ENCODE measurements at regions not wholly inside any gene's neighbourhood (a gene's known extent, or its start where the extent isn't known, plus 50 kb on each side); places are given as distances from the start of the nearest gene placed in this dataset.

DNA sequence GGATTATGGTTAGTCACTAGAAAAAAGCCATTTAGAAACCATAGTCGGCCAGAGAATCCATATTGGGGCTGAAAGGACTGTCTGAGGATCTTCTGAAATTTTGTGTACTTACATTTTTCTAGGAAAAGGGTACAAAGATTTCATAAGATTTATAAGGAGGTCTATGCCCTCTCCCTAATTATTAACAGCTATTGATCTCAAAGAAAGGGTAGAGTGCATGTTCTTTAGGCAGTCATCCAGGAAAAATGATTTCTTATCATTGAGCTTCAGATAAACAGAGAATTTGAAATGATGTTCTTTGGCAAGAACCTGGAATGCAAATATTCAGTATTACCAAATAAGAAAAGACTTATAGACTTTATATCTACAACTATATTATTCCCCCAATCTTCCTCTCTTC lies 195.3 kb downstream of the ACTR3 start:
- H4K20me1 ChIP-seq, result no peaks in the 10 kb centered on the region
- H3K4me2 ChIP-seq, result no peak overlapping the region
- H3K9ac ChIP-seq, result no peak overlapping the region
- H3K27ac ChIP-seq, result no peak overlapping the region
- H3K4me1 ChIP-seq, result no peaks in the 10 kb centered on the region
- no peaks in the 10 kb centered on the region for H3K27me3 ChIP-seq
- no peaks in the 10 kb centered on the region for H3K36me3 ChIP-seq
- TF ChIP-seq Cebpa-rat (IDR thresholded peaks at IDR 0.05), result no peak
- no peaks in the 10 kb centered on the region for H3K9me3 ChIP-seq (replicated peaks in 1 of 11)
- no peak overlapping the region for H3K4me3 ChIP-seq

DNA sequence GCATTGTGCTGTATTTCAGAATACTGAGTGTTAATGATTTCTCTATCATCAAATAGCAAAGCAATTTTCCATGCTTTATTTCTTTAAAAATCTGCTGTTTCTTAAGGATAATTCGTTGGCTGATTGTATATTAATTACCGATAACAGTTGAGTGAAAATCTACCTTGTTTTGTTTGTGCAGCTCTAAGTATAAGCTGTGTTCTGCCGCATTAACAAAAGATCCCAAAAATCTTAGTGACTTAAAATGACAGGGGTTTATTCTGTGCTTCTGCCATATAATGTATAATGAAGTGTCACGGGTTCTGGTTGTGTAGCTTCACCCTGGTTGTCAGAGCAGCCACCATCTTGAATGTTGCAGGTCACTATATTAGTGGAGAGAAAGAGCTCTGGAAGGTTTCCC lies 196.1 kb downstream of the ACTR3 start:
- TF ChIP-seq Cebpa-rat (IDR thresholded peaks at IDR 0.05), result no peak

DNA sequence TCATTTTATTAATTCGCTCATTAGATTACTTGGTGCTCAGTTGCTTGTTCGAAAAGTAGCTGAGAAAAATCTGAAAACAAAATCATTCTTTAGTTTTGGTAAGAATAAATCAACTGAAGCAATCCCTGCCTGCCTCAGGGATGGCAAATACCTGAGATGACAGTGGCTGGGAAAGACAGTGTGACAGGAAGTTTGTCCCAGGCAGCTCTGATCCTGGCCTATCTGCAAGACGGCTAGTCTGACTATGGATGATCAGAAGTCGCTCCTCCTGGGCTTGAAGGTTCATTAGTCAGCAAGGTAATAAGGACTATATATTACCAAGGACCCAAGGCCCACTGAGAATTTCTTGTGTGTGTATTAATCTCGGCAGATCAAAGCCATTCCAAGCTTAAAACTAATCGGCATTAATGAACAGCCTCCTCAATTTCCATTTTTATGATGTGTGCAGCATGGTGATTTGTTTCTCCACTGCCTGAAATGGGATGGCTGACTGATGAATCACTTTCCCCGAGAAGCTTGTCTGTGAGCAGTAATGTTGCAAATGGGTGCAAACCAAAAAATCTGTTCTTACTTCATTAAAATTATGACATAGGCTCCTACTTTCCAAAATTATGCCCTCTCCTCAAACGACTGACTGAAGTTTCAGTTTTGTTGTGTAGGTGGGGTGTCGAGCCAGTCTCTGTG lies 199.9 kb downstream of the ACTR3 start:
- H3K4me2 ChIP-seq, result no peak overlapping the region
- TF ChIP-seq Cebpa-rat (IDR thresholded peaks at IDR 0.05), result no peak

More for the DNA sequence above, 196.1 kb downstream of the ACTR3 start:
- Histone ChIP-seq H3K27ac (no peak overlapping the region), H3K36me3 (no peaks in the 10 kb centered on the region), H3K27me3 (no peaks in the 10 kb centered on the region), H3K4me3 (no peak overlapping the region), H3K9ac (no peak overlapping the region), H3K4me2 (no peak overlapping the region), H4K20me1 (no peaks in the 10 kb centered on the region), H3K4me1 (no peaks in the 10 kb centered on the region), H3K9me3 (replicated peaks in 1 of 11) (no peaks in the 10 kb centered on the region)

DNA sequence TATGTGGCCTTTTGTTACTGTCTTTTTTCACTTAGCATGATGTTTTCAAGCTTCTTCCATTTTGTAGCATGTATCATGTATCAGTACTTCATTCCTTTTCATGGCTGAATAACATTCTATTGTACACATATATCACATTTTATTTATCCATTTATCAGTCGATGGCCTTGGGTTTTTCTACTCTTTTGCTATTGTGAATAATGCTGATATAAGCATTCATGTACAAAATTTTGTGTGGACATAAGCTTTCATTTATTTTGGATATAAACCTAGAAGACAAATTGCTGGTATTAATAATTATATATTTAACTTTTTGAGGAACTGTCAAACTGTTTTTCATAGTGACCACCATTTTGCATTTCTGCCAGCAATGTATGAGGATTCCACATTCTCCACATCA lies 201.1 kb downstream of the ACTR3 start:
- H3K4me2 ChIP-seq, result no peak overlapping the region
- TF ChIP-seq Cebpa-rat (IDR thresholded peaks at IDR 0.05), result no peak
- H3K9ac ChIP-seq, result no peak overlapping the region
- no peak overlapping the region for H3K4me3 ChIP-seq
- H4K20me1 ChIP-seq, result no peaks in the 10 kb centered on the region
- H3K27ac ChIP-seq, result no peak overlapping the region
- no peaks in the 10 kb centered on the region for H3K27me3 ChIP-seq
- peaks cover 8 to 15% (median 12%) of the 10 kb centered on the region in 11 experiments; a peak in 20 of 22 replicates for H3K9me3 ChIP-seq (replicated peaks in 1 of 11)
- H3K4me1 ChIP-seq, result no peaks in the 10 kb centered on the region
- no peaks in the 10 kb centered on the region for H3K36me3 ChIP-seq

More for the DNA sequence above, 199.9 kb downstream of the ACTR3 start:
- Histone ChIP-seq H4K20me1 (no peaks in the 10 kb centered on the region), H3K4me3 (no peak overlapping the region), H3K36me3 (no peaks in the 10 kb centered on the region), H3K27me3 (no peaks in the 10 kb centered on the region), H3K4me1 (no peaks in the 10 kb centered on the region), H3K27ac (no peak overlapping the region), H3K9me3 (replicated peaks in 1 of 11) (peaks cover 0 to 3% (median under 1%) of the 10 kb centered on the region in 11 experiments; a peak in 7 of 22 replicates), H3K9ac (no peak overlapping the region)

DNA sequence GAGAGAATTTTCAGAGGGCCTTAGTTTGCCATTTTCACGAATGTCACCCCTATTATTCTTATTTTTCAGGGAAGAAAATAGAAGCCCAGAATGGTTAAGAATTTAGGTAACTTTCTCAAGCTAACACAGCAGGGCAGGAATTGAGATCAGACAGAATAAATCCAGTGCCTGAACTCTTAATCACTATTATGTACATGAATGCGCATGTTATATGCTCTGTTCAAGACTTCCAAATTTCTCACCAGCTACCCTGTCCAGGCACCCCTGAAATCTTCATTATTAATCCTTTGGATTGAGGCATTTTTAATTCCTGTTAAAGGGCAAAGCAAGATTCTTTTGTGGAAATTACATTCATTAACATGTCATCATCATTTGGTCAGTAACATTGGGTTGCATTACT lies 218.4 kb downstream of the ACTR3 start:
- no peaks in the 10 kb centered on the region for H4K20me1 ChIP-seq
- H3K4me2 ChIP-seq, result no peak overlapping the region
- H3K27ac ChIP-seq, result no peak overlapping the region
- no peak for TF ChIP-seq Cebpa-rat (IDR thresholded peaks at IDR 0.05)
- no peak overlapping the region for H3K4me3 ChIP-seq
- H3K36me3 ChIP-seq, result no peaks in the 10 kb centered on the region
- no peaks in the 10 kb centered on the region for H3K4me1 ChIP-seq
- H3K27me3 ChIP-seq, result no peaks in the 10 kb centered on the region
- peaks cover 3 to 19% (median 8%) of the 10 kb centered on the region in 11 experiments; a peak in 10 of 22 replicates for H3K9me3 ChIP-seq (replicated peaks in 1 of 11)
- no peak overlapping the region for H3K9ac ChIP-seq

DNA sequence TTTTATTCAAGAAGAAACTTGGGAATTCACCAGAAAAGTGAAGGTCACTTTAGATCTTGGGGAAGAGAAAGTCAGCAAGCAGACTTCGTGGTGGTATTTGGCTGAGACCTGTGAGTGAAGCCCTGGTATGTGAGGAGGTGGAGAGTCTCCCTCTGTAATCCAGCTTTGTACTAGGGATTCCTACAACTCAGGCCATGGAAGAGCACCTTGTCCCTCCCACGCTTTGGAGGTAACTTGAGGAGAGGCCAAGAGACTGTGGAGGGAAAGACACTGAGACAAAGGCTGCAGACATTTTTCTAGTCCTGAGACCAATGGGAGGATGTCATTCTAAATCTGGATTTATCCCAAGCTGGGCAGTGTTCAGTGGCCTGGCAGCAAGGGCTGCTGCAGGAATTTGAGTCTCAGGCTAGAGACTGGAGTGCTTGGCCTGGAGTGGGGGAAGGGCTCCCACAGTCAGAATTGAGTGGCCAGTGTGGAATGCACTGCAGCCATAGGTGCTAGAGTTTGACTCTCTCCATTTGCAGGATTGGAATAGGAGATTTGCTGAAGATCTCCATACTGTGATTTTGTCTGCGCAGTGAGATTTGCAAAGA lies 219.0 kb downstream of the ACTR3 start:
- Histone ChIP-seq H3K4me1 (no peaks in the 10 kb centered on the region), H3K4me2 (no peak overlapping the region), H3K4me3 (no peak overlapping the region), H3K9ac (no peak overlapping the region), H3K27ac (no peak overlapping the region), H3K9me3 (replicated peaks in 1 of 11) (peaks cover 3 to 19% (median 8%) of the 10 kb centered on the region in 11 experiments; a peak in 10 of 22 replicates), H4K20me1 (no peaks in the 10 kb centered on the region), H3K36me3 (no peaks in the 10 kb centered on the region), H3K27me3 (no peaks in the 10 kb centered on the region)
- TF ChIP-seq Cebpa-rat (IDR thresholded peaks at IDR 0.05), result no peak

DNA sequence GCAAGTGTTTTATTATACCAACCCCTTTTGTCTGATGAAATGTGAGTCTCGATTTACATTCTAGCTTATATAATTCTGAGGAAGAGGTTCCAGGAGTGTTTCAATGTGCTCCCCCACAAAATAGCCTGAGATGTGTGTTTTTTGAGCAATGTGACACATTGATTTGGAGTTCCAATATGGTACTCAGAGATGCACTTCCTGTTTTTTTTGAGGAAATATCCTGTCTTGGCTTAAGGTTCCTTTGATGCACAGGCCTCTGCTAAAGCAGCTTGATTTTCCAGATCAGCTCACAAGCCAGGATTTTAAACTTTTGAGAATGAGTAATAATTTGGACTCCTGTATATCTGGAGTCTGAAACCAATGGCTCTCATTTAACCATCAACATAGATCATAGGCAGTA lies 221.4 kb downstream of the ACTR3 start:
- no peak overlapping the region for H3K9ac ChIP-seq
- H3K9me3 ChIP-seq (replicated peaks in 1 of 11), result no peaks in the 10 kb centered on the region
- H3K4me1 ChIP-seq, result no peaks in the 10 kb centered on the region
- no peak overlapping the region for H3K4me3 ChIP-seq
- H3K4me2 ChIP-seq, result no peak overlapping the region
- no peaks in the 10 kb centered on the region for H4K20me1 ChIP-seq
- H3K36me3 ChIP-seq, result no peaks in the 10 kb centered on the region
- TF ChIP-seq Cebpa-rat (IDR thresholded peaks at IDR 0.05), result no peak
- H3K27ac ChIP-seq, result no peak overlapping the region
- H3K27me3 ChIP-seq, result no peaks in the 10 kb centered on the region

DNA sequence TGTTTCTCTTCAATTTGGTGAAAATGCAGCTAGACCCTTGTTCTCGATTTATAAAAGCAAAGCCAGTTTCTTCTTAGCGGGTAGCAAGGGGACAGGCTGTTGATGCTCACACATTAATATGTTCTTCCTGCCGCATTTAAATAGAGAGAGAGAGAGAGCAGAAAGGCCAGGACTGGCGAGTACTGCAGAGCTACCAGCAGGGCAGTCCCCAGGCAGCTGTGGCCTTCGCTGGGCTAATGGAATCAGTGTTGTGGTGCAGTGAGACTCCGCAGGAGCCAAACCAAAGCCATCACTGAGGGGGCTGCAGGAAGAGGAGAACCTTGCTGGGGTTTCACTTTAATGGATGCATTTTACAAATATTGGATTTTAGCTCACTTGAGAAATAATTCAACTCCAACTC lies 223.6 kb downstream of the ACTR3 start:
- Histone ChIP-seq H3K36me3 (no peaks in the 10 kb centered on the region), H3K4me2 (no peak overlapping the region), H4K20me1 (no peaks in the 10 kb centered on the region), H3K4me3 (no peak overlapping the region), H3K27ac (no peak overlapping the region), H3K4me1 (no peaks in the 10 kb centered on the region), H3K27me3 (no peaks in the 10 kb centered on the region), H3K9me3 (replicated peaks in 1 of 11) (no peaks in the 10 kb centered on the region), H3K9ac (no peak overlapping the region)
- no peak for TF ChIP-seq Cebpa-rat (IDR thresholded peaks at IDR 0.05)

DNA sequence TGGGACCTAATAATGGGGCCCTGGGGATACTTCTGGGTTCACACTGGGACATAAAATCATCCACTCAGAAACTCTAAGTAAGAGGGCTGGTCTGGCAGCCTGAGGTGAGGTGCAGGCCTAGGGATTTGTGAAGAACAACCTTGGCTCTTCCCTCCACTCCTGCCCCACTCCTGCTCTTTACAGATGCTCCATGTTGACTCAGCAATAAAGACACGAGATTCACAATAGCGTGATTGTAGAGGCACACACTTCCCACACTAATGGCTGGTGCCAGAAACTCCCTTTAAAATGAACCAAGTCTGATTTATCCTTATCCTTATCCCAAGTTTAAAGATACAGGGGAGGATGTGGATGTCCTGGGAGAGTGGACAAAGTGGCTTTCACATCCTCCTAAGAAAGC lies 228.2 kb downstream of the ACTR3 start:
- no peaks in the 10 kb centered on the region for H3K27me3 ChIP-seq
- H3K4me2 ChIP-seq, result no peak overlapping the region
- no peaks in the 10 kb centered on the region for H4K20me1 ChIP-seq
- H3K9ac ChIP-seq, result no peak overlapping the region
- H3K27ac ChIP-seq, result no peak overlapping the region
- H3K9me3 ChIP-seq (replicated peaks in 1 of 11), result no peaks in the 10 kb centered on the region
- no peak overlapping the region for H3K4me3 ChIP-seq
- no peaks in the 10 kb centered on the region for H3K36me3 ChIP-seq
- peaks cover 0 to 16% (median 13%) of the 10 kb centered on the region in 10 experiments; a peak in 14 of 20 replicates for H3K4me1 ChIP-seq
- TF ChIP-seq Cebpa-rat (IDR thresholded peaks at IDR 0.05), result no peak

DNA sequence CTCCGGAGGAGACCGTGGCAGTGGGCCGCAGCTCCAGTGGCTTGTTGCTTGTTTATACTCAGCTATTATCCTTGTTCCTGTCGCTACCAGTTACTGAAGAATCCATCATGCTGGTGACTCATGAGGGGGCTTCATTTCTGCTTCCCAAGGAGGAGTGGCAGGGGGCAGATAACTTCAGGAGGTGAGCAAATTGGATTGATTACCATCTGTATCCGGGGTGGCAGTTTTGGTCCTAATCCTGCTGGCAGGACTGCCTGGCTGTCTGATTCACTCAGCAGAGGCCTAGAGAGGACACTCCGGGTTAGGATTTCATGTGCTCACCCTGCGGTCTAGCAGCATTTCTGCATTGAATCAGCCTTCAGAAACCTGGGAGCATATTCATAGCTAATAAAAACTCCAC lies 230.0 kb downstream of the ACTR3 start:
- no peak for TF ChIP-seq Cebpa-rat (IDR thresholded peaks at IDR 0.05)
- H3K4me2 ChIP-seq, result no peak overlapping the region
- H3K4me3 ChIP-seq, result no peak overlapping the region

More for the DNA sequence above, 230.0 kb downstream of the ACTR3 start:
- H3K4me1 ChIP-seq, result peaks cover 0 to 26% (median 18%) of the 10 kb centered on the region in 10 experiments; a peak in 14 of 20 replicates
- H3K9me3 ChIP-seq (replicated peaks in 1 of 11), result no peaks in the 10 kb centered on the region
- no peak overlapping the region for H3K9ac ChIP-seq
- no peak overlapping the region for H3K27ac ChIP-seq
- no peaks in the 10 kb centered on the region for H3K36me3 ChIP-seq
- no peaks in the 10 kb centered on the region for H4K20me1 ChIP-seq
- no peaks in the 10 kb centered on the region for H3K27me3 ChIP-seq

Data from BLaER1 treated with 17β-estradiol and CSF1 and Interleukin-3, amounts not matched to agents 10 nM and 100 nM (cell line).